KMS-11 (cell line): ENCODE measurements at regions not wholly inside any gene's neighbourhood (a gene's known extent, or its start where the extent isn't known, plus 50 kb on each side); places are given as distances from the start of the nearest gene placed in this dataset.

Experiments used
- H2AFZ ChIP-seq: fragments of 200-600 bp; sonication (generic); 2 replicates; pipeline ENCODE4 v1.6.1; 2016; ENCODE audit warnings: antibody characterized with exemption, mixed run types, low read depth
- H3K27ac ChIP-seq: fragments of 200-600 bp; sonication (generic); 2 replicates; pipeline ENCODE4 v1.6.1; 2016; ENCODE audit warnings: mild to moderate bottlenecking, mixed run types
- H3K27me3 ChIP-seq: fragments of 200-600 bp; sonication (generic); 2 replicates; pipeline ENCODE4 v1.6.1; 2017; ENCODE audit warnings: mild to moderate bottlenecking, low read depth, mixed run types, moderate library complexity; ENCODE audit not compliant: insufficient read depth
- H3K36me3 ChIP-seq: fragments of 200-600 bp; sonication (generic); 2 replicates; pipeline ENCODE4 v1.6.1; 2017; ENCODE audit warnings: mild to moderate bottlenecking, mixed run types; ENCODE audit not compliant: insufficient read depth
- H3K4me1 ChIP-seq: fragments of 200-600 bp; sonication (generic); 2 replicates; pipeline ENCODE4 v1.6.1; 2016; ENCODE audit warnings: mild to moderate bottlenecking, low read depth, mixed run types; ENCODE audit not compliant: poor library complexity, severe bottlenecking
- H3K4me2 ChIP-seq: fragments of 200-600 bp; sonication (generic); 2 replicates; pipeline ENCODE4 v1.7.0; 2016; ENCODE audit warnings: mild to moderate bottlenecking, mixed run types
- H3K4me3 ChIP-seq: fragments of 200-600 bp; sonication (generic); IDR thresholded peaks from 2 replicates; pipeline ENCODE4 v1.6.1; 2017; ENCODE audit warnings: low read depth, low read length, mixed read lengths; ENCODE audit not compliant: insufficient read depth
- H3K79me2 ChIP-seq: fragments of 200-600 bp; sonication (generic); 2 replicates; pipeline ENCODE4 v1.6.1; 2016; ENCODE audit warnings: low read depth, mixed run types; ENCODE audit not compliant: insufficient read depth
- H3K9ac ChIP-seq: fragments of 200-600 bp; sonication (generic); 2 replicates; pipeline ENCODE4 v1.6.1; 2016; ENCODE audit warnings: mild to moderate bottlenecking, mixed run types
- H4K20me1 ChIP-seq: fragments of 200-600 bp; sonication (generic); 2 replicates; pipeline ENCODE4 v1.6.1; 2016; ENCODE audit warnings: mild to moderate bottlenecking, mixed run types; ENCODE audit not compliant: insufficient read depth
- CTCF ChIP-seq: fragments of 200-600 bp; sonication (generic); conservative IDR thresholded peaks from 2 replicates; pipeline ENCODE4 v1.6.1; 2017; ENCODE audit warnings: low read depth, mild to moderate bottlenecking, antibody characterized with exemption, low read length, moderate library complexity, mixed read lengths

- Histone ChIP-seq H3K4me3 (no peak overlapping the region), H3K27ac (no peak overlapping the region), H3K4me1 (no peaks in the 10 kb centered on the region), H3K36me3 (no peaks in the 10 kb centered on the region), H2AFZ (no peak overlapping the region), H3K9ac (no peak overlapping the region), H3K4me2 (no peak overlapping the region), H4K20me1 (no peaks in the 10 kb centered on the region), H3K27me3 (no peaks in the 10 kb centered on the region), H3K79me2 (no peaks in the 10 kb centered on the region)
- TF ChIP-seq CTCF = no peak
Observed at GRCh38 chr10:10830293-10830986, 187.2 kb upstream of the CELF2 start.

GRCh38 chr10:10831085-10831484 lies 186.6 kb upstream of the CELF2 start:
- Histone ChIP-seq H3K4me2 (no peak overlapping the region), H3K36me3 (no peaks in the 10 kb centered on the region), H3K4me1 (no peaks in the 10 kb centered on the region), H2AFZ (no peak overlapping the region), H4K20me1 (no peaks in the 10 kb centered on the region), H3K9ac (no peak overlapping the region), H3K27me3 (no peaks in the 10 kb centered on the region), H3K79me2 (no peaks in the 10 kb centered on the region), H3K27ac (no peak overlapping the region), H3K4me3 (no peak overlapping the region)
- TF ChIP-seq CTCF = no peak

GRCh38 chr10:10833955-10834354 lies 183.7 kb upstream of the CELF2 start:
- no peaks in the 10 kb centered on the region for H3K36me3 ChIP-seq
- no peak overlapping the region for H2AFZ ChIP-seq
- no peaks in the 10 kb centered on the region for H3K79me2 ChIP-seq
- no peaks in the 10 kb centered on the region for H4K20me1 ChIP-seq
- H3K4me2 ChIP-seq = no peak overlapping the region
- no peak for TF ChIP-seq CTCF
- no peak overlapping the region for H3K9ac ChIP-seq
- H3K4me3 ChIP-seq = no peak overlapping the region
- H3K4me1 ChIP-seq = no peaks in the 10 kb centered on the region
- H3K27me3 ChIP-seq = no peaks in the 10 kb centered on the region
- H3K27ac ChIP-seq = no peak overlapping the region

GRCh38 chr10:10844251-10844650 lies 173.4 kb upstream of the CELF2 start:
- Histone ChIP-seq H3K27ac (no peak overlapping the region), H2AFZ (no peak overlapping the region), H3K27me3 (no peaks in the 10 kb centered on the region), H4K20me1 (no peaks in the 10 kb centered on the region), H3K4me2 (no peak overlapping the region), H3K36me3 (no peaks in the 10 kb centered on the region; the same call in 1 of the 2 replicates), H3K9ac (no peak overlapping the region), H3K4me3 (no peak overlapping the region), H3K4me1 (no peaks in the 10 kb centered on the region), H3K79me2 (no peaks in the 10 kb centered on the region)
- TF ChIP-seq CTCF = no peak
